Kidney epithelial cell (primary cell): ENCODE measurements at regions not wholly inside any gene's neighbourhood (a gene's known extent, or its start where the extent isn't known, plus 50 kb on each side); places are given as distances from the start of the nearest gene placed in this dataset.

ENCODE experiments used
- DNase-seq: peaks from one replicate; pipeline ENCODE4 v3.0.0-alpha.2; 2010; ENCODE audit warnings: low read depth
- H3K27me3 ChIP-seq: 2 replicates; pipeline ENCODE4 v1.6.0; 2011; ENCODE audit warnings: low read length; ENCODE audit not compliant: control insufficient read depth, insufficient read depth
- H3K36me3 ChIP-seq: 2 replicates; pipeline ENCODE4 v1.5.1; 2011; ENCODE audit warnings: low read length; ENCODE audit not compliant: control insufficient read depth, insufficient read depth
- H3K4me3 ChIP-seq: 2 replicates; pipeline ENCODE4 v1.5.1; 2011; ENCODE audit warnings: low read depth, mild to moderate bottlenecking, control low read depth, low read length
- CTCF ChIP-seq: IDR thresholded peaks from 2 replicates; pipeline ENCODE4 v1.5.1; 2011; ENCODE audit warnings: mild to moderate bottlenecking, moderate library complexity, low read length, control low read depth, inconsistent platforms; ENCODE audit not compliant: insufficient read depth, poor library complexity, severe bottlenecking

DNA sequence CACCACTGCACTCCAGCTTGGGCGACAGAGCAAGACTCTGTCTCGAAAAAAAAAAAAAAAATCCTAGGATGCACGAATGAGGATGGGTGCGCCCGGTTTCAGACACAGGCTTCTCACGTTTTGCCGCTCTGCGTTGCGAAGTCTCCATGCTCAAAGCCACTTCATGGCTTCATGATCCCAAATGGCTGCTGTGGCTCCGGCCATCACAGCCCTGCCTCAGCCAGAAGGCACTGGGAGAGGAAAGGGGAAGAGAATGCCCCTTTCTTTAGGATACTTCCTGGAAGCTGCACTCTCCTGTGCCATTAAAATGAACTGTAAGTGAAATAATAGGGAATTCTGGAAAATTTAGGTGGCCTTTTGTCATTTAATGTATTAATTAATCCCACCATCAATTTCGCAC is 116.4 kb upstream of the ANO1 start:
- H3K4me3 ChIP-seq: no peak overlapping the region
- TF ChIP-seq CTCF: no peak

DNA sequence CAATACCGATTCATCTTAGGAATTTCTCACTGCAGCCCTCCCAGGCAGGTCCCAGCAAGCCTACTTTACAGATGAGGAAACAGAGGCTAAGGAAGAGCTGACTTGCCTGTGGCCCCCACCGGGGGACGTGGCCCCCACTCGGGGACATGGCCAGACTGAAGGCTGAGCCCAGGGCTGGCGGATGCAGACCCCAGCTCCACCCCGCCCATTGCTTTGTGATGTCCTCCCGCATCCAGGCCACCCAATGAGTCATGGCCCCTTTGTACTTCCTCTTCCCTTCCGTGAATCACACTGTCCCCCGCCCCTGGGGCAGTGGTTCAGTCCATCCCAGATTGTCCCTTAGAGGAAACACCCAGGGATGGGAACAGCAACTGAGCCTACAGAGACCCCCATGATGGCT is 116.0 kb upstream of the ANO1 start:
- Histone ChIP-seq H3K36me3 (no peaks in the 10 kb centered on the region), H3K4me3 (no peak overlapping the region), H3K27me3 (peaks cover 2% of the 10 kb centered on the region)
- DNase-seq: no peak
- TF ChIP-seq CTCF: no peak

More for the DNA sequence above, 116.4 kb upstream of the ANO1 start:
- DNase-seq: no peak
- Histone ChIP-seq H3K36me3 (no peaks in the 10 kb centered on the region), H3K27me3 (peaks cover 5% of the 10 kb centered on the region)

DNA sequence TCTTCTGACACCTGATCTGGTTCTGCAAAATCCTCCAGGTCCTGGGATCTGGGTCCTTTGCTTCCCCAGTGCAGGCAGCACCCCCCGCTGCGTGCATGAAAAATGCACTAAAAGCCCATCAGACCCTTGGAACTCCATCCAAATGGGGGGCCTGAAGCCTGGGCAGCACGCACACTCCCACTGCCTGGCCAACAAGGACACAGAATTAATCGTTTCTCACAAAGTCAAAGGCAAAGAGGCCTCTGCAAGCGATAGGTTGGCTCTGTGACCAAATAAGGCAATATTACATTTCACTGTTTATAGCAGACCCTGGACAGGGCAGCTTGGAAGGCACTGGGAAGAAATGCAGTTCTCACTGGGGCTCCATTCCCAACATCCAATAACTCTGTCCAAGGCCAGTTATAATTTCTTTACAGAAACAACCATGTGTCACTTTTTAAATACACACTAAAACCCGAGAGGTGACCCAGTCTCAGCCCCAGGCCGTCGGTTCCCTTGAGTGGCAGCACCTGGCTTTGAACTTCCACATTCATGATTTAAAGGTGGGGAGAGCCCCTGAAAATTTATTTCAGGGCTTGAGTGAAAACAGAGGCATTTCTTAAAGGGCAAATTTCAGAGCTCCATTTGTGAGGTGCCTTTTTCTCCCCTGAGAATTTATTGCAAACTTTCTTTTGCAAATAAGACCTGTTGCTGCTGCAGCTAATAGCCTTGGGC is 114.4 kb upstream of the ANO1 start:
- Histone ChIP-seq H3K36me3 (no peaks in the 10 kb centered on the region), H3K27me3 (peaks cover 4% of the 10 kb centered on the region), H3K4me3 (no peak overlapping the region)
- no peak for DNase-seq
- no peak for TF ChIP-seq CTCF

- Histone ChIP-seq H3K36me3 (no peaks in the 10 kb centered on the region), H3K4me3 (no peak overlapping the region), H3K27me3 (peaks cover 5% of the 10 kb centered on the region)
- DNase-seq: no peak
- TF ChIP-seq CTCF: no peak
Measured at GRCh38 chr11:69964247-69964643, 113.9 kb upstream of the ANO1 start.

- H3K4me3 ChIP-seq: no peak overlapping the region
- no peak for DNase-seq
- H3K27me3 ChIP-seq: peaks cover 7% of the 10 kb centered on the region
- no peaks in the 10 kb centered on the region for H3K36me3 ChIP-seq
- TF ChIP-seq CTCF: no peak
Measured at GRCh38 chr11:69965821-69966582, 112.1 kb upstream of the ANO1 start.

- Histone ChIP-seq H3K4me3 (no peak overlapping the region), H3K27me3 (peaks cover 7% of the 10 kb centered on the region)
- TF ChIP-seq CTCF: no peak
Measured at GRCh38 chr11:69966583-69966835, 111.6 kb upstream of the ANO1 start.

More at GRCh38 chr11:69966583-69966835, 111.6 kb upstream of the ANO1 start:
- DNase-seq: no peak
- no peaks in the 10 kb centered on the region for H3K36me3 ChIP-seq
